NCI-H128 (cell line): ENCODE measurements at regions not wholly inside any gene's neighbourhood (a gene's known extent, or its start where the extent isn't known, plus 50 kb on each side); places are given as distances from the start of the nearest gene placed in this dataset.

Experiments
- DNase-seq: peaks from one replicate; lab custom pipeline; 2025; ENCODE audit not compliant: unreplicated experiment; lab: John Stamatoyannopoulos, UW

DNA sequence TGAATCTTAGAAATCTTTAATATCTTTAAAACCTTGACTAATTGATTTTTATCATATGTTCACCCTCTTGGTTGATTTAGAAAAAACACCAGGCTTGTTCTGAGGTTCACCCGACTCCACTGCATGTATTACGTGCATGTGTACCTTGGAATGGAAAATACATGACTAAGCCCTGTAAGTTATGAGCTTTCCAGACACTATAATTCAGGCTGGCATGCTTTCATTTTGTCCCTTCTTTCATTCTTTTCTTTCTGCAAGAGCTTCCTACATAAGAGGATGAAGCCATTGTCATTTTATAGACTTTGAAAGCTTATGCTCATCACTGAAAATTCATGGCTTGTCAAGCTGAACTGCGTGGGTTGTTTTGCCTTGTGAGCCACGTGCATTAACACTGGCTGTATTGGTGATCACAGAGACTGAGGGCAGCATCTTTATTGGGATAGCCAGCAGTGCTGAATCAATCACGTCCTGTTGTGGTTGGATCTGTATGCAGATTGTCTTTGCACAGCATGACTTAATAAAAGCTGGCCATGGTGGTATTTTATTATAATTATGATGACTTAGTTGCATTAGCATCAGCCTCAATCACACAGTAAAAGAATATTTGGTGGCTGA is 141.9 kb downstream of the SLIT2 start:
- DNase-seq, result no peak

DNA sequence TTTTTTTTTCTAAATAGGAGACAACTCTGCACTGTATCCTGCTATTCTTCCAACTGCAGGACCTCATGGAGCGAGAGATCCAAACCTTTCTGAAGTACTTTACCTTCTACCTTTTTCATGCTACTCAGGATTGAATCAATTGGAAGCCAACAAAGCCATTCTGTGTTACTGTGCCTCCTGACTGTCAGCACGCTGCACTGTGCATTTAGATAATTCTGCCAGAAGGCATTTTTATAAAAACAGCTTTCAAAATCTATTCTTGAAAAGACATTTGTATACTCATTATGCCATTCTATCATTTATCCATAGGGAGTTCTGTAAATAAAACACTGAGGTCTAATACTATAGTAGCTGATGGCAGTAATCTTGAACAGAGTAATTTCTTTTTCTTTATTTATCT is 142.8 kb downstream of the SLIT2 start:
- DNase-seq, result no peak

DNA sequence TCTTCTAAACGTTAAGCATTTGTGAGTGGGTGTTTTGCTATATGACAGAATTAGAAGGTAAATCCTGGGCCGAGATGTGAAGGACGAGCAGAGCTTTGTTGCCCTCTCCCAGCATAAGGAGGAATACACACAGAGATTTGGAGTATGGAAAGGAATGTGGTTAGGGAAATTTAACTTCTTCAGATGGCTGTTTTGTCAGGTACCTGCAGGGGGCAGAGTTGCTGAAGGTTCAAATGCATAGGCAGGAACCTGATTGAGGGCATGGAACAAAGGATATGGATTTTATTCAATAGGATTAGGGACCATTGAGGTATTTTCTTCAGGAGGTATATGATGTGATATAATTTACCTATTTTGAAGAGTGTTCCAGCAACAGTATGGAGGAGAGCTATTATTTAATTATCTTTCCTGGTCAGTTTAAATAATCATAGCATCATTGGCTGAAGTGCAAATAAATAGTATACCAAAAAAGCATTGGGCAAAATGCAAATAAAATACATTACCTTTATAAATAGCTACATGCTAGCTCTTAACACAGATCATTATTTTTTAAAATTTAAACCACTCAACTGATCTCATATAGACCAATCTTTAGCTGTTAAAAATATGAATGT is 143.6 kb downstream of the SLIT2 start:
- DNase-seq, result no peak

DNA sequence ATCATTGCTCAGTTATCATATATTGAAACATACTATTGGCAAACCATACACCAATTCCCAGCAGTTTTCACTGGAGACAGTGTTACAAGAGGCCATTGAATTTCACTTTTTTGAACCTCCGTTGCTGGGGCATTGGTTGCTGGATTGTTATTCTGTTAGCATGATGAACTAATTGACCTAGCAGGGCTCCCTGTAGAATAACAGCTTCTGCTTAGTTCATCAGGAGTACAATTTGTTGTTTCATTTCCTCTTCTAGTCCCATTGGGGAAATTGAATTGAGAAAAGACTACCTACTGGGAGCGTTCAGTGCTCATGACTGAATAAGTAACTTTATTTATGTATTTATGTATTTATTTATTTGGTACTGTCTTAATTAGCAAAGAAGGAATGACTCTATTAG is 151.6 kb downstream of the SLIT2 start:
- no peak for DNase-seq

DNA sequence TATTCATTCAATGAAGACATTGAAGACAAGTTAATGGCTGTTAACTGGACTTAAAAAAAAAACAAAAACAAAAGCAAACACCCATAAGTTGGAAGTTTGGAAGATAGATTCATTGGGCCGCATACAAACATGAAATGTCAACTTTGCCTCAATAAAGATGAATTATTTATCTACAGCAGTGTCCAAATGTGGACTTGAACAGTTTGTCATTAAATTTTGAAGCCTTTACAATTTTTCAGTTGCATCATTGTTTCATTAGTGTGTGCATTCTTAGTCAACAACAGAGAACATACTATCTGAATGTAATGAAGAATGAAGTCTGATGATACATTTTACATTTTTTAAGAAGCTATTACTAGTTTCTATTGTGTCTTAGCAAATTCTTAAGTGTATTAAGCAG is 152.1 kb downstream of the SLIT2 start:
- no peak for DNase-seq

DNA sequence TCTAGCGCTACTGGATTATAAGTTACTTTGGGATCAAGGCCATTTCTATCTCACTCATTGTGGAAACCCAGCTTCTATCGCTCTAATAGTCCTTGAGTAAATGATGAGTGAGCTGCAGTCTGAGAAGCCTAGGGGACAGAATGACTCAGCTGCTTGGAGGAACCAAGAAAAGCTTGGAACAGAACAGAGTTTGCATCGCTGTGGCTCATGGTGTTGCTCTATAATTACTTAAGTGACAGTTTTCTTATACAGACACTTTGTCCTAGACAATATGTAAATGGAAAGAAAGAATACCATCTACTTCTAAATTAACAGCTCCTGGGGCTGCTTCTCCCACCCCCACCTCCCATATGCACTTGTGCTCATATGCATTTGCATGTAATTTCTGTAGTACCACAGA is 156.9 kb downstream of the SLIT2 start:
- no peak for DNase-seq

DNA sequence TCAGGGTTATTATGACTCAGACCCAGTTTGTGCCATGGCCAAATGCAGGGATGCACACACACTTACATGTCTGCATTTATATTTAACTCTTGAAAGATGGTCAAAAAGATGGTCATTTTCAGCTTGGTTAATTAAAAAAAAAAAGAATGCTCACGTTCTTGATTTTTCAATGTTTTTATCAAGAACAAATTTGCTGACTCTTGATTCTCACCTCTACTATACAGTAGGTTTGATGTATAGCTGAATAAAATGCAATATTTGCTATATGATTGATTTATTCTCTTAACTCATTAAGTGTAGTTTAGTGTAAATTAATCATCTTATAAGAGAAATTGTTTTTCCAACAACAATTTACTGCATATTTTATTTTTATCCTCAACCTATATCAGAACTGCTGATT is 160.4 kb downstream of the SLIT2 start:
- no peak for DNase-seq

DNA sequence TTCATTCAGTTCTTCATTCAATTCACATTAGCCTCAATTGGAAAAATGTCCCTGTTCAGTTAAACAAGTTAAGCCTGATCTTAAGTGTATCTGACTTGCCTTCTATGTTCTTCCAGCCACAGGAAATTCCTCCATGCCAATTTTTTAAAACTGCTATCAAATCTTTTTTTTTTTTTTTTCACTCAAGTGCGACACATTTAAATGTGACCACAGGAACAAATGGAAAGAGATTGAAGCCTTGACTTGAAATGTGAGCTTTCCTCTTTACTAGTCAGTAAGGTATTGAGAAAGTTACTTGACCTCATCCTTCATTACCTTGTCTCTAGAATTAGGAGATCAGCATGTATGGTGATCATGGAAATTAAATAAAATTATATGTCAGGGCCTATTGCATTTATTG is 165.1 kb downstream of the SLIT2 start:
- no peak for DNase-seq

DNA sequence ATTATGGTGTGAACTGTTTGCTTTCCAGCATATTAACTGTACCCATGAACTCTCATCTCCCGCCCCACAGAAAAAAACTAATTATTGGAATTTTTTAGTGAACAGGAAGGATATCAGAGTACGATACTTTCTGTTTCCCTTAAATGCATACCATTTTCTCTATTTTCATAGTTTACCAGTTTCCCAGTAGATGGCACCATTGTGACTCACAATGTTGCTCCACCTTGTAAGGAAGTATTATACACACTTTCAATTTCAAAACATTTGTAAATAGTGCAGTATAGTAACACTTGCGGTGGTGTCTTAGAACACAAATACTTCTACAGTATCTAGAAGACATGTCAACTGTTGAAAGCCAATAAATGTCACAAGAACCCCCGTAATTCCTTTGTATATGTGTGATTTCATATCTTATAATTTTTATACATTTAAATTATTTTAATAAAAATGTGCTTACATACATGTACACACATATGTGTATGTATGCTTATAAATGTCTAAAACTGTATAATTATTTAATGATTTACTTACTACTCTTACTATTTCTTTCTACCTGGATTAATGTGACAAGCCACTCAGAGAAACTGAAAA is 167.3 kb downstream of the SLIT2 start:
- DNase-seq, result no peak

DNA sequence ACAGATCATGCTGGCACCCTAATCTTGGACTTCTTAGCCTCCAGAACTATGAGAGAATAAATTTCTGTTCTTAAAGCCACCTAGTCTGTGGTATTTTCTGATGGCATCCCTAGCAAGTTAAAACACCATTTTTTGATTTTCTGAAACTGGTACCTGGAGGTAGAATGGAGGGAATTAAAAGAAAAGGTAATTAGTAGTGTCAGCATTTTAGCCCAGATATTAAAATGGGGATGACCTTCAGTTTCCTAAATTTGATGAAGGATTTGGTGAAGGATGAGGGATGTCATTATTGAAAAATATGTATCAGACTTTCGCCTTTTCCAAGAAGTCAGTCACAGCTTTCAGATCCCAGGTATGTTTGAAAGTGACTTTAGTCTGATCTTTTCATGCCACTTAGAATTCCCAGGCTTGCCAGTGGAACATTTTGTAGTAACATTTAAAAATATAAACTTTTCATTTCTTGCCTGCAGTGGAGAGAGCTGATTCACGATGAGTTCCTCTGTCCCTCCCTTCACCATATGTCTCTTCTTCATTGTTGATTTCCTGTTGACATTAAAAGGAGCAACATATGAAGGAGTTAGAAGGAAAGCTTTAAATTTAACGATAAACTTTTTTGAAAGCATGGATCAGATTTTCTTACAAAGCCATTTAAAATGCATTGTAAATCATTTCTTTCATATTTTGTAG is 169.4 kb downstream of the SLIT2 start:
- DNase-seq, result no peak

DNA sequence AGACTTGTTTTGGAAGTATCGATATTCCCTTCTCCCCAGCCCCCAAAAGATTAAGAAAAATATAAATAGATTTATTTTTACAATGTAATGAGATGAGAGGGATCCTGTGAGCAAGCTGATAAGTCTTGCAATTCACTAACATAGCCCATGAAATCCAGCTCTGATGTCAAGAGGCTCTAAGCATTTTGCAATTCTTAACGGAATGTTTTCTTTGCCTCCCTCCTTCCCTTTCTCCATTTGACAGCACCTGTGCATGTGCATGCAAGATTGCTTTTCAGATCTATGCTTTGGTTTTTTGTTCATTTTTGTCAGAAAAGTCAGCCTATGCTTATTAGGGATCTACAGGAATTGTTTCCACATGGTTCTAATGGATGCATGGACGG is 169.9 kb downstream of the SLIT2 start:
- no peak for DNase-seq

DNA sequence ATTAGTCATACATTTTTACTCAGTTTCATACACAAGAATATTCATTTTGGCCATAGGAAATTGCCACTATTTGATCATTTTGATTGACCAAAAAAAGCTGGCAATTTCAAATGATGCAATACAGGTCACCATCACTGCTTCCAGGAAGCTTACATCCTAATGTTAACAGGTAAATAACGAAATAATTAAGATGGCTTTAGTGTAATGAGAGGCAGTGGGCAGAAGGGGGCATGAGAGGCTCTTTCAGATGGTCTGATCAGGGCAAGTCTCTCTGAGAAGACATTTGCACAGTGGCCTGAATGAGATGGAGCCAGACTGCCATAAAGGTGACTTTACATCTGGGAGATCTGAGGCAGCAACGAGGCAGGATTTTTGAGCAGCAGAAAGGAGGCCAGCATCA is 170.7 kb downstream of the SLIT2 start:
- DNase-seq, result no peak

DNA sequence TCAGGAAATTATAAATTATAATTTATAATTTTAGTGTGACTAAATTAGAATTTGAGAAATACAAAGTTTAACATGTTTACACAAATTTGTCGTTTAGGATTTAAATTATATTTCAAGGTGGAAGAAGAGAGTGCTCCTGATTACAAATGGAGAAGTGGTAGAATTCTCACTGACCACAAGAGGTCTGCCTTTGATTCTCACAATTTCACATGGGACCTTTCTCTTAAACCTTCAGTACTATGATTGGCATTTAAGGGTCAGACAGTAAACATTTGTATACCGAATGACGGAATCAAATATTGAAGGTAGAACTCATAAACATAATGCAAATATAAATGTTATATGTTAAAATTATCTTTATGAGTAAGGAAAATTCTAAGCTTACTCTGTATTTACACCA is 171.7 kb downstream of the SLIT2 start:
- DNase-seq, result no peak

DNA sequence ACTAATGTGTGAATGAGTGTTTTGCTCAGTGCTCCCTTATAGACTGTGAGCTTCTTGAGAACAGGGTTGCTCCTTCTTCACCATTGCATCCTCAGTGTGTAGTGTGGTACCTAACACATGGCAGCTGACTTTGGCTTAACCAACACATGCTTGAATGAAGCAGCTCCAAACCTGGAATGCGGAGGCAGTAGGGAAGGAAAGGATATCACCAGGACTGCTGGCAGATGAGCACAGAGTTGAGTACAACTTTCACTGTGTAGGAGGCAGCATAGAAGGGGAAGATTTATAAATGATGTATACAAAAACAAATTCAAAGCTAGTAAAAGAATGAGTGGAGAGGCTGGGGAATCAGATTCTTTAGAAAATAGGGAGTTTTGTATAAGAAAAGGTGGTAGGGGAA is 174.3 kb downstream of the SLIT2 start:
- no peak for DNase-seq

DNA sequence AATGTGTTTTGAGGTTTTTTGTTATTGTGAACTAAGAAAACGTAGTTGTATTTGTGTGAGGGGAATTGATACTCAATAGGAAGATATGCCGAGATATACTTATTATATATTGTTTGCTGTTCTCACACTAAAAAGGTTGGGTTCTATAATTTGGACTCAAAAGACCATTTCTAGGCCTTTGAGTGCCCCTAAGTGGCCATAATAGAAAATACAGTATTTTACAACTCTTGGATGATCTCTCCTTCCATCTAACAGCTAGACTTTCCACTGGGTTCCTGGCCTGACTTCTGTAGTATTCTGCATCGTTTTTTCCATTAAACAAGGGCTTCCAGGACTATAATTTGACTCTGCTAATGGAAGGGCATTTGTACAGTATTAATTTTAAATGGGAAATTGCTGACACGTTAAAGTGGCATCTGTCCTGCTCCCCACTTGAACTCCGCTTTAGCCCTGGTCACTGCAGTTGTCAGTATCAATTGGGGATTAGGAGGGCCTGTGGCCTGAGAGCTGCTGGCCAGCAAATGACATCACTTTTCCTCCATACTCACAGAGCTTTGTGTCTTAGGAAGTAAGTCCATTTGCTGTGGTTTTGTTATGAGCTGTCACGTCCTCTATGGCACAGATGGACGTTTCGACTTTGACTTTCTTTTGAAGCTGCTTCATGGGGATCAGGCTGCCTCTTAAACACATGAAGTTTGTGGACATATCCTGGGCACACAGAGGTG is 176.9 kb downstream of the SLIT2 start:
- peak; percentile 1 for DNase-seq

DNA sequence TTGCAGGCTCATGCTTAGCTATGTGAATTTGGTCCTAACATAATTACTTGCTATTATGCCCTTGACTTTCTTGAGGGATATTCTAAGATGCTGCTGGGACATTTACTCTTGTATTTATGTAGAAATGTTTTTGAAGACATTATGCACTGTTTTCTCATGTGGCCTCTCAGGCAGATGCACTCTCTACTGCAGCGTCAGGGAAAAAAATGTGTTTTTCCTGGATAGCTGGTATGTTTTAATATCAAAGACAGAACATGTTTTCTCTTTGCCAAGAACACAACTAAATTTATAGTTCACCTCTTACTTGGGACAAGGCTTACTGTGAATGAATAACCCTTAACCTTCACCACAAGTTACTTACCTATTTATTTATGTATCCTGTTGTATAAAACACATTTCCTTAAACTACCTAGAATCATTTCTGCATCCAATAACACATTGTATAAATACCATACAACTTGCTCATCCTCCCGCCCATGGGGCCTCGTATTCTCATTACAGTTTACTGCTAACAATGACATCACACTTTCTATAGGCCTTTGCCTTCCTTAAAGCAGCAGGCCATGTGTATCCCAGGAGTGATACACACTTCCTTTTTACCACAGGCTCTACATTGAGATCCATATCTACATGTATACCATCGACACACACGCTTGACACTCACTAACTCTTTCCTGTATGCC is 178.7 kb downstream of the SLIT2 start:
- no peak for DNase-seq

DNA sequence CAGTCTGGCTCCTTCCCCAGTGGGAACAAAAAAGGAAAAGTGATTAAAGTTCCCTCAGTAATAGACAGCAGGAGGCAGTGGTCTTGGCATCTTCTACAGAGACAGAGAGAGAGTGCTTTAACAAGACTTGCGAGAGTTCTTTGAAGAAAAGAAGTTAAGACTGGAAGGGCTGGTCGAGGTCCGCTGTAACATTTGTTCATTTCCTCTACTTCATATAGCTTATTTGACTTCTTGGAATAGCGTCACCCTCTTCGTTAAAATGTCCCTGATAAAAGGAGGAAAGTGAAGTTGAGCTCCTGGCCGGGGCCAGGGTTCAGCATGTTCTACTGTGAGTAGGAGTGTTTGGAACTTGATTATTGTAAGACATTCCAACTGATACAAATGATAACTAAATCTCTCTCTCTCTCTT is 179.8 kb downstream of the SLIT2 start:
- DNase-seq, result no peak

DNA sequence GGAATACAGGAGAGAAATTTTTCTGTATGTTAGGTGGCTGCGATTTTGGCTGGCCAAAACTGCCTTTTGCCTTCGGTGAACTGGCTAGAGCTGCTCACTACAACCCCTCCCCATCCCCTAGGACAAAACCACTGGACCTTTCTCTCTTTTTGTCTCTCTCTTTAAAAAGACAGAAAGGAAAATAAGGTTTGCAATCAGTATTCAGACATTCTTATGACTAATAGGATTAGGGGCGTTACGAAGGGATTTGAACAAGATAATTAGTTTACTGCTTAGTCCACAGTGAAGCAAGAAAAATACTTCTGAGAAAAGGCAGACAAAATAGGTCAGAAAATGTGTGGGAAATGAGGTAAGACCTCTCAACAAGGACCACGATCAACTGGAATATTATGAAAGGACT is 180.4 kb downstream of the SLIT2 start:
- DNase-seq, result no peak

DNA sequence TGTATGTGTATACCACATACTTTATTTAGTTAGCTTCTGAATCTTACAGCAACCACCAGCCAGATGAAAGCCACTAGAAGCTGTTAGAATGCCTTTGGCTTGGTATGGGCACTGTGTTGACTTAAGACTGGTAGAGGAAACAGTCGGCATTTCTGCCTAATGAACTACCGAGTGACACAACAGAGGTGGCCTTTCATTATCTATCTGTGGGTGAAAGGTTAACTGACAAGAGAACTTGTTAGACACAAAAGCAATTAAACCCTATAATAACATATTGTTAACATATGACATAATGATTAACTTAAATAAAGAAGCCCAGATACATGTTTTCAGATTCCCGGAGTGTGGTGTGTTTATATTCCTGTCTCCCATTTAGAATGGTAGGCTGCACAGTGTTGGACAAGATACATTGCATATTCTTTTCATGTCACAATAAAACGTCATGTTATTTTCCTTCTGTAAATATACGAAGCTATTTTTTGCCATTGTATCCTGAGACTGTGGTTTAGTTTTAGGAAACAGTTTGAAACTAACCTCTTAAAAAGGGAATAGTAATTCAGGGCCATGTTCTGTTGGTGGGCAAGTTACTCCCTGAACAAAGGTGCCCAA is 181.5 kb downstream of the SLIT2 start:
- no peak for DNase-seq

DNA sequence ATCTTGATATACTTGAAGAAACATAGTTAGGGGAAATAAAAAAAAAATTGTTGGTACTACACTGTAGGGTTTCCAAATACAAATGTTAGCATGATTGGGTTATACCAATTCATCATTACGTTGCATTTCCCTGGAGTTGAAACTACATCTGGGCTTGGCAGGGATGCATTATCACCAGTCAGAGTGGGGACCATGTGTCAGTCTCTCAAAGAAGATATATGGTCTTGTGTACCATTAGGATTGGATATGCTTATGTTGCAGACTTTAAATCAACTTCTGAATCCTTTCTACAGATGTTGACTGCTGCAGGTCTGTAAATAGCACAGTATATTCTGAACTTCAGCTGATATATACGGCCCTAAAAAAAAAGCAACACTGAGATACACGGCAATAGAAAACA is 188.5 kb downstream of the SLIT2 start:
- no peak for DNase-seq
